Spleen (tissue), 11 donors: ENCODE measurements at regions not wholly inside any gene's neighbourhood (a gene's known extent, or its start where the extent isn't known, plus 50 kb on each side); places are given as distances from the start of the nearest gene placed in this dataset.

Source experiments
- DNase-seq: peaks from one replicate; pipeline ENCODE4 v3.0.0-alpha.2; 2020
- H3K27ac ChIP-seq, 8 donors: fragments of 200-600 bp; sonication (generic) in 7 of 8; 1 replicate in 4 of 8; 2 replicates in 4 of 8; pipeline versions ENCODE4 v1.5.0 to v1.8.0; 2016 to 2021; ENCODE audit warnings: inconsistent platforms in 4 of 8, mild to moderate bottlenecking in 4 of 8, moderate library complexity in 1 of 8
- H3K27me3 ChIP-seq, 7 donors: fragments of 200-600 bp; sonication (generic) in 6 of 7; replicated peaks in 1 of 7; 1 replicate in 4 of 7; 2 replicates in 3 of 7; pipeline versions ENCODE4 v1.5.0 to v1.8.0; 2016 to 2021; ENCODE audit warnings: inconsistent platforms in 3 of 7, mild to moderate bottlenecking in 1 of 7
- H3K36me3 ChIP-seq, 6 donors: fragments of 200-600 bp; sonication (generic) in 5 of 6; 1 replicate in 4 of 6; 2 replicates in 2 of 6; pipeline versions ENCODE4 v1.5.0 to v1.8.0; 2016 to 2021; ENCODE audit warnings: inconsistent platforms in 2 of 6
- H3K4me1 ChIP-seq, 6 donors: fragments of 200-600 bp; sonication (generic) in 5 of 6; 1 replicate in 3 of 6; 2 replicates in 3 of 6; pipeline versions ENCODE4 v1.5.0 to v1.8.0; 2016 to 2021; ENCODE audit warnings: inconsistent platforms in 3 of 6
- H3K4me3 ChIP-seq, 8 donors: fragments of 200-600 bp; sonication (generic) in 7 of 8; 1 replicate in 4 of 8; 2 replicates in 4 of 8; pipeline versions ENCODE4 v1.5.0 to v1.8.0; 2016 to 2021; ENCODE audit warnings: inconsistent platforms in 4 of 8, mild to moderate bottlenecking in 4 of 8, moderate library complexity in 2 of 8
- H3K9me3 ChIP-seq, 8 donors: fragments of 200-600 bp; sonication (generic) in 7 of 8; 1 replicate in 4 of 8; 2 replicates in 4 of 8; pipeline versions ENCODE4 v1.5.0 to v1.8.0; 2016 to 2021; ENCODE audit warnings: inconsistent platforms in 4 of 8
- POLR2A ChIP-seq, 3 donors: fragments of 450-650 bp; IDR thresholded peaks; one replicate each; pipeline ENCODE4 v1.5.1; 2017; ENCODE audit warnings: antibody characterized with exemption in 3 of 3, mild to moderate bottlenecking in 1 of 3
- POLR2AphosphoS5 ChIP-seq, 3 donors: sonication (generic); formaldehyde crosslinking; IDR thresholded peaks; one replicate each; pipeline ENCODE4 v1.5.1; 2017; ENCODE audit warnings: antibody characterized with exemption in 3 of 3
- WGBS, 5 donors: extraction: QIAGEN DNeasy Blood & Tissue Kit in 3 of 5; methylation state at CpG; one replicate each; pipeline versions ENCODE4 v1.1.5 to v1.1.7; 2013 to 2018; 5-methylcytosine and 5-hydroxymethylcytosine counted together
- intact Hi-C: fragments of 100-400 bp; cut with DNase I; formaldehyde crosslinking; loops from one replicate; pipeline ENCODE4 v1.15.0; 2023; ENCODE audit warnings: low total_unique reads
- TF ChIP-seq, protein P1 (sequence below), 11 experiments: fragments of 200-600 bp in 7 of 11; fragments of 450-650 bp in 4 of 11; sonication (generic) in 4 of 11; IDR thresholded peaks in 8 of 11; conservative IDR thresholded peaks in 3 of 11; 1 replicate in 7 of 11; 2 replicates in 4 of 11; pipeline versions ENCODE4 v1.4.0 to v1.8.0; 2016 to 2021; ENCODE audit warnings: antibody characterized with exemption in 11 of 11, inconsistent platforms in 4 of 11, mild to moderate bottlenecking in 1 of 11
- donor health status: healthy with polysubstance abuse.
- donor health status: DM: no; HTN: no; CAD: no; lungs with moderate emphysema.
- donor health status: DM: no; HTN: no; CAD: no.
- donor health status: Bipolar disorder and iron deficiency.
- donor health status: healthy.
- donor health status: DM: no; HTN: no; CAD: no.
- donor health status: DM: yes; HTN: yes; CAD: no.

DNA sequence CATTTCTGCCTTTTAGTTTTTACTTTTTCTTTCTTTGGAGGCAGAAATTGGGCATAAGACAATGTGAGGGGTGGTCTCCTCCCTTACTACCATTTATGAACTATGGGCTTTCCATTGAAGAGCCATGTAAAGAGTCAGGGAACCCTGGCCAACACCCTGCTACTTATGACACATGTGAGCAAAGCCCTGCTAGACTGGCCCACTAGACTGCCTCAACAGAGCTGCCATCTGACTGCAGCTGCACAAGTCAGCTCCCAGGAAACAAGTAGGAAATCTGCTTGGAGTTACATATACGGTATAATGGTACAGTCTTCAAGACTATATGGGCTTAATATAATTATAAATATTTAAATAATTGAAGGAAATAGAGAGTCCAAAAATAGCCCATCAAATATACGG is 816.8 kb downstream of the TRIB2 start:
- Histone ChIP-seq H3K36me3 (no peaks in the 10 kb centered on the region), H3K4me3 (no peak overlapping the region), H3K9me3 (peaks cover 0 to 4% (median 0%) of the 10 kb centered on the region in 8 donors), H3K4me1 (no peaks in the 10 kb centered on the region), H3K27ac (no peak overlapping the region), H3K27me3 (no peaks in the 10 kb centered on the region)
- 79 to 92% (median 88%) methylated on average over 2 of the region's 2 CpGs for WGBS, 5 donors
- TF ChIP-seq POLR2A (IDR thresholded peaks at IDR 0.05) (no peak), POLR2AphosphoS5 (IDR thresholded peaks at IDR 0.05) (no peak)
- TF ChIP-seq, protein P1, sequence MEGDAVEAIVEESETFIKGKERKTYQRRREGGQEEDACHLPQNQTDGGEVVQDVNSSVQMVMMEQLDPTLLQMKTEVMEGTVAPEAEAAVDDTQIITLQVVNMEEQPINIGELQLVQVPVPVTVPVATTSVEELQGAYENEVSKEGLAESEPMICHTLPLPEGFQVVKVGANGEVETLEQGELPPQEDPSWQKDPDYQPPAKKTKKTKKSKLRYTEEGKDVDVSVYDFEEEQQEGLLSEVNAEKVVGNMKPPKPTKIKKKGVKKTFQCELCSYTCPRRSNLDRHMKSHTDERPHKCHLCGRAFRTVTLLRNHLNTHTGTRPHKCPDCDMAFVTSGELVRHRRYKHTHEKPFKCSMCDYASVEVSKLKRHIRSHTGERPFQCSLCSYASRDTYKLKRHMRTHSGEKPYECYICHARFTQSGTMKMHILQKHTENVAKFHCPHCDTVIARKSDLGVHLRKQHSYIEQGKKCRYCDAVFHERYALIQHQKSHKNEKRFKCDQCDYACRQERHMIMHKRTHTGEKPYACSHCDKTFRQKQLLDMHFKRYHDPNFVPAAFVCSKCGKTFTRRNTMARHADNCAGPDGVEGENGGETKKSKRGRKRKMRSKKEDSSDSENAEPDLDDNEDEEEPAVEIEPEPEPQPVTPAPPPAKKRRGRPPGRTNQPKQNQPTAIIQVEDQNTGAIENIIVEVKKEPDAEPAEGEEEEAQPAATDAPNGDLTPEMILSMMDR (IDR thresholded peaks at IDR 0.05 in 8 of 11, conservative IDR thresholded peaks at IDR 0.05 in 3 of 11) = no peak
- intact Hi-C loops = no loop called here
- no peak for DNase-seq

DNA sequence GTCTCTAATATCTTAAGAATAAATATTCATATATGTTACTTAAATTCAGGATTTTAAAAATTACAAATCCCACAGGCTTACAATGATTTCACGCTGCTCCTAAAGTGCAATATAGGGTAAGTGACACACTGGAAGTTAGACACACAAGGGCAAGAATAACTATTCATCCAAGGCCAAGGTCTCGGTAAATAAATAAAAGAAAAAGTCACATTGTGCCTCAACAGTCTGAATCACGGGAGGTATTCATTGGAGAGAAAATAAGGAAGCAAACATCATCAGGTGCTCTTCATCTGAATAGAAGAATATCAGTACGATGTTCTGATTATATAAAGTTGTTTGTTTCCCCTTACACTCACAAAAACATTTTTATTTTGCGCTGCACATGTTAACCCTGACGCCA is 820.2 kb downstream of the TRIB2 start:
- Histone ChIP-seq H3K27me3 (no peaks in the 10 kb centered on the region), H3K4me1 (no peaks in the 10 kb centered on the region), H3K27ac (no peak overlapping the region), H3K9me3 (peaks cover 0 to 4% (median 0%) of the 10 kb centered on the region in 8 donors), H3K36me3 (no peaks in the 10 kb centered on the region), H3K4me3 (no peak overlapping the region)
- WGBS, 5 donors = 55 to 73% (median 63%) methylated on average over 6 of the region's 6 CpGs
- no peak for DNase-seq
- intact Hi-C loops = no loop called here
- TF ChIP-seq POLR2AphosphoS5 (IDR thresholded peaks at IDR 0.05) = no peak
- no peak for TF ChIP-seq POLR2A (IDR thresholded peaks at IDR 0.05)
- TF ChIP-seq, protein P1 (IDR thresholded peaks at IDR 0.05 in 8 of 11, conservative IDR thresholded peaks at IDR 0.05 in 3 of 11) = no peak

DNA sequence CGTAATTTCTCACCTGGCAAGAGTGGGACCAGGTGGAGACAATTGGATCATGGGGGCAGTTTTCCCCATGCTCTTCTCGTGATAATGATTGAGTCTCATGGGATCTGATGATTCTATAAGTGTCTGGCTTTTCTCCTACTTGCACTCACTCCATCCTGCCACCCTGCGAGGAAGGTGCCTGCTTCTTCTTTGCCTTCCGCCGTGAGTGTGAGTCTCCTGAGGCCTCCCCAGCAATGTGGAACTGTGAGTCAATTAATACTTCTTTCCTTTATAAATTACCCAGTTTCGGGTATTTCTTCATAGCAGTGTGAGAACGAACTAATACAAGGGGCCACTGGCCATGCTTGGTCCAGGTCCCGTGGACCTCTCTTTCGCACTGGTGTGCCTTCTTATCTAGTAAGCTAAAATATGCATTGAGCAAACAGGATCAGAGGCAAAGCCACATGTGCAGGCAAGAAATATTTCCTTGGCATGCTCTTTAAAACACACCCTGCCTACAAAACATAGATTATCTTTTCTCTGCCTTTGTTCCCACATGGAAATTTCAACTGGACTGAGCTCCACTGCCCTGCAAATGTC is 821.1 kb downstream of the TRIB2 start:
- H3K36me3 ChIP-seq = no peaks in the 10 kb centered on the region
- WGBS, 5 donors = 79 to 86% (median 81%) methylated on average over 9 of the region's 9 CpGs
- no peak overlapping the region for H3K27ac ChIP-seq
- H3K4me3 ChIP-seq = no peak overlapping the region
- intact Hi-C loops = no loop called here
- no peaks in the 10 kb centered on the region for H3K27me3 ChIP-seq
- DNase-seq = no peak
- TF ChIP-seq POLR2AphosphoS5 (IDR thresholded peaks at IDR 0.05) = no peak
- no peak for TF ChIP-seq POLR2A (IDR thresholded peaks at IDR 0.05)
- TF ChIP-seq, protein P1 (IDR thresholded peaks at IDR 0.05 in 8 of 11, conservative IDR thresholded peaks at IDR 0.05 in 3 of 11) = no peak
- no peaks in the 10 kb centered on the region for H3K9me3 ChIP-seq
- no peaks in the 10 kb centered on the region for H3K4me1 ChIP-seq

DNA sequence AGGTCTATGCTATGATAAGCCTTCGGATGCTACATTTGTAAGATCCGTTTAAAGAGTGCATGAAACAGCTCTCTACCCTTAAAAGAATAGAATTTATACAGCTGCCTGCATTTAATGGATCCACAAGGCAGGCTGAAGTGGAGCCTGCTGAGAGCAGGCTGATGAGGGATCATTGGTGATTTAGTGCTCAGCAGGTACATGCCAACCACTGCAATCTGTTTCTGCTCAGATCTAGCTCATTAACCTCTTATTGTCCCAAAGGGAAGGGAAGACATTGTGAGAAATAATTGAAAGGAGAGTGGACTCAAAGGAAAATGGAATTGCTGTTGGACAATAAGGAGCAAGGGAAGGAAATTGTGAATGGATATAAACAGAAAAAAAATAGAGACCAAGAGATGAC is 822.6 kb downstream of the TRIB2 start:
- H3K27ac ChIP-seq = no peak overlapping the region
- 79 to 91% (median 84%) methylated on average over 2 of the region's 2 CpGs for WGBS, 5 donors
- TF ChIP-seq POLR2A (IDR thresholded peaks at IDR 0.05) (no peak), POLR2AphosphoS5 (IDR thresholded peaks at IDR 0.05) (no peak)
- TF ChIP-seq, protein P1 (IDR thresholded peaks at IDR 0.05 in 8 of 11, conservative IDR thresholded peaks at IDR 0.05 in 3 of 11) = no peak
- no peaks in the 10 kb centered on the region for H3K36me3 ChIP-seq
- no peaks in the 10 kb centered on the region for H3K27me3 ChIP-seq
- intact Hi-C loops = no loop called here
- no peaks in the 10 kb centered on the region for H3K9me3 ChIP-seq
- H3K4me1 ChIP-seq = no peaks in the 10 kb centered on the region
- no peak overlapping the region for H3K4me3 ChIP-seq
- no peak for DNase-seq
